GM19193 (cell line): ENCODE measurements at regions not wholly inside any gene's neighbourhood (a gene's known extent, or its start where the extent isn't known, plus 50 kb on each side); places are given as distances from the start of the nearest gene placed in this dataset.

Source experiments
- POLR2A ChIP-seq: IDR thresholded peaks from 4 replicates; pipeline ENCODE4 v1.6.1; 2011; ENCODE audit not compliant: insufficient read depth, insufficient read length; ENCODE audit errors: extremely low read depth

DNA sequence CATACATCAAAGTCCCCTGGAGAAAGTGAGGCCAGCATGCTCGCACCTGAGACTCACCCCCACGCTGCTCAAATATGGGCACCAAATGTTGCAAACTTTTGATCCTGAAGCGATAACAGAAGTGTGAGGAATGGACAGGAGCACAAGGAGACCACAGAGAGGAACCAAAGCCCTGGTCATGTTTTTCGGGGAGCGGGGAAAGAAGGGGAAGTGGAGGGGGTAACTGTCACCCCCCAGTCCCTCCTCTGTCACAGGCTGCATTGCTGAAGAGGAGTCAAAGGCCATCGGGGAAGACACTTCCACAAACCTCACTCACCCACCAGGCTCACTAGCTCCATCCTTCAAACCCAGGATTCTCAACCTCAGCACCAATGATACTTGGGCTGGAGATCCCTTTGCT, 182.4 kb downstream of the UACA start:
- TF ChIP-seq POLR2A = no peak

- no peak for TF ChIP-seq POLR2A
These were observed 183.1 kb downstream of the UACA start for GRCh38 chr15:70580286-70580685.

- TF ChIP-seq POLR2A = no peak
These were observed 183.6 kb downstream of the UACA start for GRCh38 chr15:70579766-70580165.

DNA sequence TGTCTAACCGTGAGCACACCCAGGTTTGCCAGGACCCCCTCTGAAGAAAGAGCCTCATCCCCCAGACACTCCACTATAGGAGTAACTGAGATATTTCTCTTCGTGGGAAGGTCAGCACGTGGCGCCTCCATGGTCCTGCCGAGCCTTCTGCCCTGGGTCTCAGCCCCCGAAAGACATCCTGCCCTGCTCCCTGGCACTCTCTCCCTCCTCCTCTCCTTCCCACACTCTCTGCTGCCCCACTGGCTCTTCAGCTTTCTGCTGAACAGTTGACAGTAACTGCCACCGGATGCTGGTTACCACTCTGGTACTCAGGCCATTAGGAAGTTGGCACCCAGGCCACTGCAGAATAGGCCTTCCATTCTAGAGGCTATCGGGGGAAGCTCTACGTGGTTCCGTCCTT, 185.2 kb downstream of the UACA start:
- TF ChIP-seq POLR2A = no peak

DNA sequence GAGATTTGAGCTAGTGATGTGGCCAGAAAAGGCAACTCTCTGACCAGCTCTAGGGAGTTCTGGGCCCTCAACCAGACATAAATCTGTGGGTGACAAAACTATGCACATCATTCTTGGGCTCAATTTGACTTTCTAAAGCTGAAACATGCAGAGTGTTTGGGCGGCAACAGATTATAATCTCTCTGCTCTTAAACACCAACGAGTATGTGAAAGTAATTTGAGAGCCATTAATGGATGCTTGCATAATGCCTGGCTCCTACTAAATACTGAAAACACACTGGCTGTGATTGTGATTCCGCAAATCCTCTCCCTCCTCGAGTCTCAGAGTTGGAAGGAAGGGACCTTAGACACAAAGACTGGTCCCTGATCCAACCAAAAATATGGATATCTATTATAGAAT, 186.7 kb downstream of the UACA start:
- TF ChIP-seq POLR2A = no peak

- TF ChIP-seq POLR2A = no peak
These were observed 187.1 kb downstream of the UACA start for GRCh38 chr15:70576276-70576675.

- TF ChIP-seq POLR2A = no peak
These were observed 187.8 kb downstream of the UACA start for GRCh38 chr15:70575231-70576226.

GRCh38 chr15:70573121-70573850, 190.1 kb downstream of the UACA start:
- no peak for TF ChIP-seq POLR2A

GRCh38 chr15:70569714-70570231, 193.6 kb downstream of the UACA start:
- TF ChIP-seq POLR2A = no peak

GRCh38 chr15:70569091-70569713, 194.2 kb downstream of the UACA start:
- TF ChIP-seq POLR2A = no peak

GRCh38 chr15:70566989-70567388, 196.4 kb downstream of the UACA start:
- no peak for TF ChIP-seq POLR2A

GRCh38 chr15:70566047-70566835, 197.1 kb downstream of the UACA start:
- TF ChIP-seq POLR2A = no peak

- no peak for TF ChIP-seq POLR2A
These were observed 199.7 kb downstream of the UACA start for GRCh38 chr15:70563561-70564095.

DNA sequence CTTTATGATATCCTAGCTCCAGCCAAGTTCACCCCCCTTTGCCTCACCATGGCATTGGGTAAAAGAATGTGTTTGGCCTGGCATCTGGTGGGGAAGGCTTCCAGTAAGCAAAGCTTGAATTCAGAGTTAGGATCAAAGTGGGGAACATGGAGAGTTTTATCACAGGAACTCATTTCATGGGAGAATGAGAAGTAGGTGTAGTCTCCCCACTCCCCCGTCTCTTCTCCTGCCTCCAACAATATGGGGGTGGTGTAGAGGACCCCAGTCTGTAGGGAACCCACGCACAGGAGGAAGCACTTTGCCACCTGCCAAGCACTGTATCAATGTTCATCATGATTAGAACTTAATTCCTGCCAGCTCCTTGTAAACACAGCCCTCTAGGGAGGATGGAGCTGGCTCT, 200.5 kb downstream of the UACA start:
- no peak for TF ChIP-seq POLR2A
